HG03558 (cell line): ENCODE measurements at regions not wholly inside any gene's neighbourhood (a gene's known extent, or its start where the extent isn't known, plus 50 kb on each side); places are given as distances from the start of the nearest gene placed in this dataset.

Experiments used
- ATAC-seq: cut with Tn5 transposase; IDR thresholded peaks from one replicate; pipeline ENCODE4 v1.9.1; 2021; ENCODE audit warnings: moderate number of reproducible peaks; ENCODE audit not compliant: unreplicated experiment; ENCODE audit errors: extremely low read depth

DNA sequence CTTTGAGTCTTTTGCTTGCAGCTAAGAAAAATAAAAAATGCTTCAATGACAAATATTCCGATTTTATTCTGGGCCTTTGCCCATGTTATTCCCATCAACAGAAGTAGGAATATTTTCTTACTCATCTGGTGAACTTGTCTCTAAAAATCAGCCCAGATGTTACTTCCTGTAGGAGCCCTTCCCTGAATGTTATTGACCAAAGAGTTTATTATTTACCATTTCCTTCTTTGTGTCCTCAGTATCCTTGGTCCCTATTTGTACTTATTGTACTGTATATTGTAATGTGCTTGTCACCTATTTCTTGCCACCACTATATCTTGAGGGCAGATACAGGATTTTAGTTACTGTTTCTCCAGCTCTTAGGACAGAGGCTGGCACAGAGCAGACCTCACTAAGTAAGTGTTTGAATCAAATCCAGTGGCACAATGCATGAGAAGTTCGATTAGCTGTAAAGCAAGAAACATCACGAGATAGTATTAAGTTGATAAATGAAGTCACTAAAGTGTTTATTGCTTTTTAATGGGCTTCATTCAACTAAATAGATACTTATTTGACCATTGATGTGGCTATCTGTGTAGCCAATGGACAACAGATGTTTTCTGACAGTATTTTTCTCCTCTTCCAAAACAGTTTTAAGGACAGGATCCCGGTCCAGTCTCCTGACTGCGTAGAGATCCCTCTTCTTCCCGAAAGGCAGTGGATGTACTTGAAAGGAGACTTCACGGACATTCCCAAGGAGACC, 109.1 kb downstream of the DDX1 start:
- no peak for ATAC-seq

DNA sequence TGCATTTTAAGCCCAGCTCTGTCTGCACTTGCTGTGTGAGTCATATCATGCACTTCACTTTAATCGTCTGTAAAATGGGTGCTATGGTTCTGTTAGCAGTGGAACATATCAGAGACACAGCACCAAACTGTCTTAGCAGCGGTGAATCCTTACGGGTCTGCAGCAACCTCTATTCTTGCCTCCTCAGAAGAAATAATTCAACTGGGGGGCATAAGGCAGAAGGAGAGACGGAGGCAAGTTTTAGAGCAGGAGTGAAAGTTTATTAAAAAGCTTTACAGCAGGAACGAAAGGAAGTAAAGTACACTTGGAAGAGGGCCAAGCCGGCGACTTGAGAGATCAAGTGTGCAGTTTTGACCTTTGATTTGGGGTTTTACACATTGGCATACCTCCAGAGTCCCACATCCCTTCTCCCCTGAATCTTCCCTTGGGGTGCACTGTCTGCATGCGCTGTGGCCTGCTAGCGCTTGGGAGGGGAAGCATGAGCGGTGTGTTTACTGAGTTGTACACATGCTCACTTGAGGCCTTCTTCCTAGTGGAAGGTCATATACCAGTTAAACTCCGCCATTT, 109.8 kb downstream of the DDX1 start:
- no peak for ATAC-seq

GRCh38 chr2:15701991-15702390, 110.3 kb downstream of the DDX1 start:
- no peak for ATAC-seq

DNA sequence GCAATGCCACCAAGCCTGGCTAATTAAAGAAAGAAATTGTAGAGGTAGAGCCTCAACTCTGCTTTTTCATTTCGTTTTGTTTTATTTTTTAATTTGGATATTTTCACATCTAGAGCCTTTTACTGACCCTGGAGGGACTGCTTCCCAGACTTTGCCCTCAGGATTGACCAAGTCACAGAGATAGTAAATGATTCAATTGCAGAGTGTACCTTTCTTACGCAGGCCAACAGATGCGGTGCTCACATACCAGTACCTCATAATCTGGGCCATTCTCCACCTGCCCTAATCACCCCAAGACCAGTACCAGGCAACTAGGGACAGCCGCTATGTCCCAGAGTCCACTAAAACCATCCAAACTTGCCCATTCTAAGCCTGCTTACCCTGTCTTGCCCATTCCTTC, 110.8 kb downstream of the DDX1 start:
- no peak for ATAC-seq

GRCh38 chr2:15703365-15703869, 111.7 kb downstream of the DDX1 start:
- no peak for ATAC-seq

DNA sequence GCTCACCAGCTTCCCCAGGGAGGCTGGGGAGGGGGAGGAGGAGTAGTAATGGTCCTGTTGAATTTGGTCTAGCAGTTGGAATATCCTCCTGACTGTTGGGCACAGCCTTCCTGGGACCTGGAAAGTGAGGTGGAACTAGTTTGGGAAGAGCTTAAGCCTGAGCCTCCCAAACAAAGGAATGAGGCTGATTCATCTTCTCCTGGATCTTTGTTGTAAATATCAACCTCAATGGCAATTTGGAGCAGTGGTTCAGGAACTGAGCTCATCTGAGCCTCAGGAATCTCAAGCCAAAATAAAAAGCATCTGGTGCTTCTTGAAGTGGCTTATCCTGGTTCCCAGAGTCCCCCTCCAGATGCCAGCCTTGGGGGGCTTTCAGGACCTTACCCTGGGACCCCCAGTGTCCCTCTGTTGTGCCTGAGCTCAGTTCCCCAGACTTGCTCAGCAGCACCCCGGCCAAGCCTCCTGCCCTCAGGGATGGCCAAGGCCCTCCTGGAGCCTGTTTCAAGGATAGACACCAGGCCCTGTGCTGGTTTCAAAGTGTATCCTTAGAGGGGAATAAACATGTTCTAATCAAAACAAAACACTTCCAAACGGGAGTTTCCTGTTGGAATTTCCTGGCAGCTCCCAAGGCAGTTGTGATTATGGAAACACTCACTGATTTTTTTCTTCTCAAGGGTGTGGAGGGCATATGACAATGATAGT, 112.6 kb downstream of the DDX1 start:
- ATAC-seq, result no peak

DNA sequence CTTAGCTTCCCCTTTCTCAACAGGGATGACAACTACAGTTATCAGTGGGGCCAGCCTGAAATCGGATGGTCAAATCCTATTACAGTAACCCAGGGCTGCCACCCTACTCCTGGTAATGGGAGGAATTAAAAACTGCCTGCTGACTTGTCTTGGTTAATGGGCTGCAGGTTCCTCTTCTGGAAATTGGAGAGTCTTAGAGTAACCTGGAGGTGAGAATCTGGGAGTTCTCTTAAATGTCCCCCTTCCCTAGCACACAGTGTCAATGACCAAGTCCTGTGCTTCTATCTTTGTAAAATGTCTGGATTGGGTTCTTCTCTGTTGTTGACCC, 113.1 kb downstream of the DDX1 start:
- no peak for ATAC-seq

DNA sequence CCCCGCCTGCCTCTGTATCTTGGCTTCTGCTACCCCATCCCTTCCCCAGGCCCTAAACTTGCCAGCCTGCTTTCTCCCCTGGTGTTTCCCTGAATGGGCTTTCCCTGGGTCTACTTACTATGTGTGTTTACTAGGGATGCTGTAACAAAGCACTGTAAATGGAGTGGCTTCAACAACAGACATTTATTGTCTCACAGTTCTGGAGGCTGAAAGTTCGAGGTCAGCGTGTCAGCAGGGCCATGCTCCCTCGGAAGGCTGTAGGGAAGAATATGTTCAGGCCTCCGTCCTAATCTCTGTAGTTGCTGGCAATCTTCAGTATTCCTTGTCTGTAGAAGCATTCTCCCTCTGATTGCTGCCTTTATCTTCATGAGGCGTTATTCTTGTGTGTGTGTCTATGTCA, 113.6 kb downstream of the DDX1 start:
- no peak for ATAC-seq

GRCh38 chr2:15705839-15706386, 114.2 kb downstream of the DDX1 start:
- no peak for ATAC-seq

DNA sequence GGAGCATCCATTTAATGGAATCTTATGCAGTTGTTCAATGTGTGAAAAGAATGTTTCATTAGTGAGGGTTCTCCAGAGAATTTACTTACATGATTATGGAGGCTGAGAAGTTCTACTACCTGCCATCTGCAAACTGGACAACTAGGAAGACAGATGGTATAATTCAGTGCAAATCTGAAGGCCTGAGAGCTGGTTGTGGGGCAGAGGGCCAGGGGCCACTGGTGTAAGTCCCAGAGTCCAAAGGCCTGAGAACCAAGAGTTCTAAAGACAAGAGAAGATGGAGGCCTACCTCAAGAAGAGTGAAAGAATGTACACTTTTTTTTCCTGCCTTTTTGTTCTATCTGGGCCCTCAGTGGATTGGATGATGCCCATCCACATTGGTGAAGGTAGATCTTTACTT, 114.8 kb downstream of the DDX1 start:
- no peak for ATAC-seq

- ATAC-seq, result no peak
Measured at GRCh38 chr2:15706986-15707632, 115.4 kb downstream of the DDX1 start.

DNA sequence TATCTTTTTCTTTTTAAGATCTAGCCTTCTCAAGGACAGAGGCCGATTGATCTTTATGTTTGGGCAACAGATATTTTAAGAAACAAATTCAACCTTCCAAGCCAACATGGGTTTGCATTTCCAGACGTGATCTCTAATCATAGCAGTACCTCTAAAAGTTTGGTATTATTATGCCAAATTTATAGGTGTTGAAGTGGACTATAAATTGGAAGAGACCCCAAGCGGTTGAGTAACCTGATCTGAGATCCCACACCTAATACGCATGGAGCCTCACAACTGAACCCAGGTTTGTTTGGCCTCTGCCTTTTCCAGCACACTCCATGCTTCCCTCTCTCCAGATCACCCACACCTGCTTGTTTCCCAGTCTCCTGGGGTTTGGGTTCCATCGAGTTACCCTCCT, 116.5 kb downstream of the DDX1 start:
- ATAC-seq, result no peak

DNA sequence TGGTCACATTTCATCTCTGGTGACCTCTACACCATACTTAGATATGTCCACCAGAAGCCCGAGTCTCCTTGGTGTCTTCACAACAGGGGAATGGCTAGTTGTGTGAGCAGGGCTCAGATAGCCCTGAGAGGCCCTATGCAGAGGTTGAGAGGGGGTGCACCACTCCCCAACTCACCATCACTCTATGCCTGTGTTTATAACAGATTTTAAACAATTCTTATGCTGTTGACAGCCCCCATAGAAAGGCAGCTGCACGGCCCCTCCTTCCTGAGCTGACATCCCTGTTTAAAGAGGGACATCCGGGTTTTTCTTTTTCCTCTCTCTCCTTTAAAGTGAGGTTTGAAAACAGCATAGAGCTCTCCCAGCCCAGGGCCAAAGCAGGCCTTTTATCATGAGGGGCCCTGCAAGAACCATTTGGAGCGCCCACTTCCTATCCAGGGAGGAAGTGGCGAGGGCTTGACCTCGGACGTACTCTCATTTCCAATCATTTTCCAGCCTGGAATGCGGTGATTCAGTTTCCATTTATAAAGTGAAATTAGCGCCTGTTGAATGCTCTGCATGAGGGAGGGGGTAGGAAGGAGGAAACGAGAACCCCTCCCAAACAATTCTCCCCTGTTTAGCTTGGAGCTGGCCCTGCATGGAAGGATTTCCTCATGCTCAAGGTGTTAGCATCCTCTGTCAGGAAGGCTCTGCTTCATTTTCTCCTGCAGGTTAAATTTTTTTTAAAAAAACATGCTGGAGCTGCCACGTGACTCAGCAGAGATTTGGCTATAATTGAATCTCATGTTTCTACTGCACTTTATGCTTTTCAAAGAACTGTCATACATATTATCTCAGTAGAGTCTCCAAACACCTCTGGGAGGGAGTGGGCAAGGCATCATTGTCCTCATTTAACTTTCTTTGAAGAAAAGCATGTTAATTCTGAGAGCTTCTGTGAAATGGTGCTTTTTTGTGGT, 117.5 kb downstream of the DDX1 start:
- ATAC-seq, result no peak

DNA sequence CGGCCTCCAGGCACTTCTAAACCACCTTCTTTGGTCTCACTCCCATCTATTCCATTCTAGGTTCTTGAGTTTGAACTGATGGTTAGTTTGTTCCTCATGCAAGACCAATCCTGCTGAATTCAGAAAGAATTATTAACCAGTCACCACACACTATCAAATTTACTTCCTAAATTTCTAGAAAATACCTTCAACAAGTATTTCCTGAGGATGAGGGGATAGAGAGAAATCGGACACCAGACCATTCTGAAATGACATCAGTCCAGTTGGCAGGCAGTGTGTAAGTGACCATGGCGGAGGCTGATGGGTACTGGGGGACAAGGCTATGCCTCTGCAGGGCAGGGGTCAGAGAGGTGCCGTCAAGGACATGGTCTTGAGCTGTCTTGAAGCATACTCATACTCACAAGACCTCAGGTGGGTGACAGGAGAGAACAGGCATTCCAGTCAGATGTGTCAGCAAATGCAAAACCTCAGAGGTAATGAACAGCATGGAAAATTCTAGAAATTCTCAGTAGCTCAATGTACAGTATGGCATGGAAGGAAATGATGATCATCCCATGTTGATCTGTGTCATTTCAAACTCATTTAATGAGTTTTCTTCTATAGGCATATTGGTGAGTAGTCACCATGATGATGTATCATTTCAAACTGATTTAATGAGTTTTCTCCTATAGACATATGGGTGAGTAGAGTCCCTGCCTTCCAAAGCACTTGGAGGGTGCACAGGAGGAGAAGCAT, 119.6 kb downstream of the DDX1 start:
- no peak for ATAC-seq

DNA sequence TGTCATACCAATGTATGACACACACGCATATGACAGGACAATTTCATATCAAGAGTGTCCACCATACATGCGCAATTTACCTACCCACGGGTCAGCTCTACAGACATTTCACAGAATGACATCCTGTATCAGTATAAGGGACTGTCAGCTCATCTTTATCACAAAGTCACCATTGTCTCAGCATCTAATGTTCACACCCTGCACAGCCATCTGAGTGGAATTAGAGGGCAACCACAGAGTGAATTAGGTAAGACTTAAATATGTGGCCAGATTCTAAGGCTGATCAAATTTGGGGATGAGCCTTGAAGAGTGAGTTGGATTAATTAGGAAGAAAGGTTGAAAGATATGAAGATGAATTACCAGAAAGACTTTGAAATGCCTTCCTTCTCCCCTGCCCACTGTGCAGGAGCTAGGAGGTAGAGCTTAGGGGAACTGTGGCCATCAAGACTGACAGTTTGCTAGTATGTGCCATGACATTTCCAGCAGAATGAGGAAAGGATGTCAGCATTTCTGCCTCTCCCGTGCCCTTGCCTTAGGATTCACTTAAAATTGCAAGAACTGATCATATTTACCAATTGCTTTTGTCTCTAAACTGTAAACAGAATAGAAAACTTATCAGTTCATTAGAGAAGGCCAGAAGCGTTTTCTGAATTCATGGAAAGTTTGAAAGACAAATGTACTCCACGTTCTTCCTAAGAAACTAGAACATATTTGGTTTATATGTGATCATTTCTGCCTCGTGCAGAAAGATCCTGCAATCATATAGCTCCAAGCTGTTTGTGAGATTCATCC, 121.1 kb downstream of the DDX1 start:
- ATAC-seq, result no peak

GRCh38 chr2:15713475-15713874, 121.8 kb downstream of the DDX1 start:
- no peak for ATAC-seq

- ATAC-seq, result no peak
Measured at GRCh38 chr2:15714002-15714401, 122.3 kb downstream of the DDX1 start.

DNA sequence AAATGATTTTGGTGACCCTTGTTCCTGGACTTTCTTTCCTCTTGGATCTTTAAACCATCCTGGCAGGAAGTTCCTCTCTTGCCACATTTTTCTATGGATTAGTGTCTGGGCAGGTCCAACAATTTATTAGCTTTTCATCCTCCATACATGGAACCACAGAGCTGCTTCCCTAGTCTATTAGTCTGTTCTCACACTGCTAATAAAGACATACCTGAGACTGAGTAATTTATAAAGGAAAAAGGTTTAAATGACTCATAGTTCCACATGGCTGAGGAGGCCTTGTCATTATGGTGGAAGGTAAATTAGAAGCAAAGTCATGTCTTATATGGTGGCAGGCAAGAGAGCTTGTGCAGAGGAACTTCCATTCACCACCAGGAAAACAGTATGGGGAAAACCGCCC, 122.9 kb downstream of the DDX1 start:
- no peak for ATAC-seq
